ENCODE measurements at regions not wholly inside any gene's neighbourhood (a gene's known extent, or its start where the extent isn't known, plus 50 kb on each side); places are given as distances from the start of the nearest gene placed in this dataset.
"Not testable (repeated sequence)": the region's sequence is repeated elsewhere in the genome, so short reads cannot be mapped to it uniquely, and the experiment has no call there.

DNA sequence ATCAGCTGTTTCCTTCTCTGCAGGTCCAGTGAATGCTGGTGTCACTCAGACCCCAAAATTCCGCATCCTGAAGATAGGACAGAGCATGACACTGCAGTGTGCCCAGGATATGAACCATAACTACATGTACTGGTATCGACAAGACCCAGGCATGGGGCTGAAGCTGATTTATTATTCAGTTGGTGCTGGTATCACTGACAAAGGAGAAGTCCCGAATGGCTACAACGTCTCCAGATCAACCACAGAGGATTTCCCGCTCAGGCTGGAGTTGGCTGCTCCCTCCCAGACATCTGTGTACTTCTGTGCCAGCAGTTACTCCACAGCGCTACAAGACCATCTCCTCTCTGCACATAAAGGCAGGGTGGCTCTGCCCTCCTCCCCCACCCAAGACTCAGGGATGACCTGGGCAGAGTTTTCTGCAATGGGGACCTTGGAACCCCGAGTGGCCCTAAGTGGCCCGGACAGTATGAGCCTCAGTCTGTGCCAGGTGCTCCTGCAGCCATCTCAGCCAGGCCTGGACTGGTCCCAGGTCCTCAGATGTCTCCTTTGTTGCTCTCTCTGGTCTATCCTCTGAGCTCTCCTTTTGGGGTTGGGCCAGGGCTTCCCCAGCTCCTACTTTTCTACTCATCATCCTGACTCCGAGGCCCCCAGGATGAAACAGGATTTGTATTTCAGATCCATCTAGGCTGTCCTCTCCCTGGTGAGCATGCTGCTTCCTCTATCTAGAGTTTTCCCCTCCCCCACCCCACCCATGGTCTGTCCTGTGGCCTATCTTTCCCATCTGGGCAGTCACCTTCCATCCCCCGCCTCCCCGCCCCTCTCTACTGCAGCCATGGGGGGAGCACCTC, 212.1 kb upstream of the PRSS58 start:
- DNase-seq (ENCODE audit: low read depth): no peak

DNA sequence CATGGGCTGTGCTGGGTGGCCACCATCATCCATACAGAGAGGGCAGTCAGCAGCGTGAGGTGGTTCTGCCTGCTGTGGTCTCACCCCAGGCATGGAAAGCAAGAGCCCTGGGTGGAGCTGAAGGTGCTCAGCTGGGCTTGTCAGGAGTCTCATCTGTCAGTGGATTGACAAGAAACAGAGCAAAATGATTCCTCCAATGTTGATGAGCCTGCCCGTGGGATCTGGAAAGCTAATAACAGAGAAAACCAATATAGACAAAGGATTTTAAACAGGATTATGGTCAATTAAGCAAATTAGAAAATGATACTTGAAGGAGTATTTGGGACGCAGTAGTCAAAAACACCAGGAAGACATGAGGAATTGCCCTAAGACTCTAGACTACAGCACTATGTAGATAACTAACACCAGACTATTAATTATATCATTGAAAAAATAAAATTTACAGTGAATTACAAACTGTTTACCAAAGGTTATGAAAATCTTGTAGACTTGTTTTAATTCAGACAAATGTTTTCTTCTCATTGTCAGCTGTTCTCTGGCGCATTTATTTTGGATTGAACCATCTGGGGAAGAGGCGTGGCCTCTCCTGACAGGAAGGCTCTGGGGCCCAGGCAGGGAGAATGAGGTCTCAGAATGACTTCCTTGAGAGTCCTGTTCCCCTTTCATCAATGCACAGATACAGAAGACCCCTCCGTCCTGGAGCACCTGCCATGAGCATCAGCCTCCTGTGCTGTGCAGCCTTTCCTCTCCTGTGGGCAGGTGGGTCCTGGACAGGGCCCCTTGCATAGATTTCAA, 211.2 kb upstream of the PRSS58 start:
- no peak for DNase-seq (ENCODE audit: low read depth)

DNA sequence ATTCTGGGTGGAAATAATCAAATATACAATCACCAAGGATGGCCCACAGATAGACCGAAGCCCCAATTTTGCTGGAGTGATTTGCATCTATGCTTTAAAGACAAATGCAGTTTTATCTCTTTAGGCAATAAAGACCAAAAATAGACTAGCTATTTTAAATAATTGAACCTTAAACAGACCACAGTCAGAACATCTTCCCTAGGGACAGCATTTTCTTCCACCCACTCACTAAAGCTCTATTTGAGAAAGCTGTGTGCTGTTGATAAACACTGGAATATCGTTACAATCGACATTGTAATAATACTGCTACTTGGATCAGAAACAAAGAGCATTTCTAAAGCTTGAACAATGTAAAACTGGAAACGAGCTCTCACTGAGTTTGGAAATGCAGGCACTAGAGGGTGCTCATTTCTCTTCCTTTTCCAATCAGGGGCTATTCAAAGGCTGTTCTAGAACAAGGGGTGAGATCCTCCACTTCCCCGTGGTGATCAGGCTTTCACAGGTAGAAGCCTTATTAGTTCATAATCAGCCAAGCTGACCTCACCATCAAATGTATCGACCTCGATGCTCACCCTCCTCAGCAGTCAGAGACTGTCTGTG, 209.3 kb upstream of the PRSS58 start:
- DNase-seq (ENCODE audit: low read depth): not testable (repeated sequence)

DNA sequence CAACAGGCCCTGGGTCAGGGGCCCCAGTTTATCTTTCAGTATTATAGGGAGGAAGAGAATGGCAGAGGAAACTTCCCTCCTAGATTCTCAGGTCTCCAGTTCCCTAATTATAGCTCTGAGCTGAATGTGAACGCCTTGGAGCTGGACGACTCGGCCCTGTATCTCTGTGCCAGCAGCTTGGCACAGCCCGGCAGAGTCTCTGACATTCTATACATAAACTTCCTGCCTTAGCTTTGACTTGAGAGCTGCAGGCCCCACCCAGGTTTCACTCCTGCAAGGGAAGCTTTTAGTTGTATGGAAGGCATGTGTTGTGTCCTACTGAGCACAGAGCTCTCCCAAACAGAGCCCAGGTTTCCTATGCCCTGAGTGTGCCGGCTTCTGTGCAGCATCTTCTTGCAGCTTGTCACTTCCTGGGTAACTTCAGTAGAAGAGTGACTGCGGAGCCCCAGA, 205.6 kb upstream of the PRSS58 start:
- DNase-seq (ENCODE audit: low read depth): no peak

DNA sequence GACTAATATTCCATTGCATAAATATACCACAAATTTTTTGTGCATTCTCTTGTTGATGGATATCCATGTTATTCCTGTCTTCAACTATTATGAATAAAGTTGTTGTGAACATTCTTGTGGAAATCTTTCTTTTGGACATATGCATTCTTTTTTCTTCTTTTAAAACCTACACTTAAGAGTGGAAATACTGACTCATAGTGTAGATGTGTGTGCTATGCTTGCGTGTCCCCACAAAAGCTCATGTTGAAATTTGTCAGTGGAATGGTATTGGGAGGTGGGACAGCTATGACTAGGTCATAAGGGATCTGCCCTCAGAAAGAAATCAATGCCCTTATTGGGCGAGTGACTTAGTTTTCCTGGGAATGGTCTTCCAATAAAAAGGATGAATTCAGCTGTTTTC, 203.6 kb upstream of the PRSS58 start:
- peak; percentile 85 for DNase-seq (ENCODE audit: low read depth)

DNA sequence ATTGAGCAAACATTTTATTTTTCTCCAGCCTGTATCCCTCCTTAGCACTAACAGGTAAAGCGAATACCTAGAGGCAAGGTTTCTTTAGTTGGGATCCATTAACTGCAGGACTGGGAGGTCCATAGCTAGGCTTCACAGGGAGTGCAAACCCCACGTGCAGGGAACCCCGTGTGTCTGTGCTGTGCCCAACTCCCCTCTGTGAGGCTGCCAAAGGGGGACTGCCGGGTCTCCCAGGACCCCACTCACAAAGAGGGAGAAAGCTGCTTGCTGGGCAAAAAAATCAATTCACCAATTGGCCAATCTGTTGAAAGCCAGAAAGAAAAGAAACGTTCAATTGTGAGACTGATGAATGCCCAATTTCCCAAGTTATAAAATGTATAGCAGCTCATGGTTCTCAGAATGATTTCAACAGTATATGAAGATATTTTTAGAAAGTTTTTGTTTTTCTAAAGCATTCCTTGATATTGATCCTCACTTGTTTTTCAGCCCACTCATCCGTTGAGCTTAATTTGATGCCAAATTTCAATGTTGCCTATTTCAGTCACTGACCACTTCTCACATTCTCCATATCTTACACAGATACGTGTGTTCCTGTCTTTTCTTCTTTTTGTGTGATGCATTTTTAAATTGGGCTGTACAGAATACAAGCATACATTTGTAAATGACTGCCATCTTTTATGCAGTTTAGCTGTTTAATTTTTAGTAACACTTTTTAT, 202.7 kb upstream of the PRSS58 start:
- no peak for DNase-seq (ENCODE audit: low read depth)

DNA sequence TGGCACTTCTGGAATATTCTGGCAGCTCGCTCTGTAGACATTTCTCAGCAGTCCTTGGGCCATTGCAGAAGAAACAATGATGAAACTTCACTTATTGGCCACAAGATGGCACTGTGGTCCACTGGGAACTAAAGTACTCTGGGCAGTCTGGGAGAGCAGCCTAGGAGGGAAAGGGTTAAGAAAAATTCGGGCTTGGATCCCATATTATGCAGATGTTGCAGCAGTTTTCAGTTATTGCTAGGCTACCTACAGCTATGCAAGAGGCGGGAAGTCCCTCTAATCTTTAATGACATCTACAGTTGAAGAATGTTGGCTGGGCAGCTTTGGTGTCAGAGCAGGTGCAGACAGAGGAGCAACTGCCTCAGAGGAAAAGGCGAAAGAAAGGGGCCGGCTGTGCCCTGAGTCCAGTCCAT, 201.7 kb upstream of the PRSS58 start:
- no peak for DNase-seq (ENCODE audit: low read depth)

DNA sequence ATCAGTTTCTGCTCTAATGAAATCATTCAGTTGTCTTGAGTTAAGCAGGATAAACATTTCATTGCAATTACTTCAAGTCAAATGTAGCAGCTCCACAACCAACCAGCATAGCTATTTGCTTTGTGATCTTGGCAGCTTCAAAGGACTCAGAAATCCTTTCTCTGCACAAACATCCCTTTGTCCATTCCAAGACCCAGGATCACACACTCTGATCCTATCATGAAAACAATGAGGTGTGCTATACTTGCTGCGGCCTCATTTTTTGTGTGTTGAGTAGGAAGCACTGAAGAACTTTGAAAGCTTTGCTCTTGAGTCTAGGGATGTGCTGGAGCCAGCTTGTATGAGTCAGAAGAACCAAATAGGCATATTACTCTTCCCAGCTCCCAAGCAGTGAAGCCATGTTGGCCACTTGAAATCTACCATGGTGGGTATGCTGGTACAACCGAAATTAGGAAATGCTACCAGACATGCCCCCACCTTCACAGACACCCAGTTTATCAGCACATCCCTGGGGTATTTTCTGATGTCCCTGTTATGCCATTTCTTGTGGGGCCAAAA, 199.4 kb upstream of the PRSS58 start:
- no peak for DNase-seq (ENCODE audit: low read depth)

DNA sequence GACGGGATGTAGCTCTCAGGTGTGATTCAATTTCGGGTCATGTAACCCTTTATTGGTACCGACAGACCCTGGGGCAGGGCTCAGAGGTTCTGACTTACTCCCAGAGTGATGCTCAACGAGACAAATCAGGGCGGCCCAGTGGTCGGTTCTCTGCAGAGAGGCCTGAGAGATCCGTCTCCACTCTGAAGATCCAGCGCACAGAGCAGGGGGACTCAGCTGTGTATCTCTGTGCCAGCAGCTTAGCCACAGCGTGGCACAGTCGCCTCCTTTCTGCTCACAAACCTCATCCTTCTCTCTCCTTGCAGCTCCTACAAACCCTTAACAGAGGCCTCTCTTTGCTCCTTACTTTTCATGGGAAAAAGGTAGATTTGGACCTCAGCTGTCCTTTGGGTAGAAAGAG, 197.5 kb upstream of the PRSS58 start:
- DNase-seq (ENCODE audit: low read depth): no peak

DNA sequence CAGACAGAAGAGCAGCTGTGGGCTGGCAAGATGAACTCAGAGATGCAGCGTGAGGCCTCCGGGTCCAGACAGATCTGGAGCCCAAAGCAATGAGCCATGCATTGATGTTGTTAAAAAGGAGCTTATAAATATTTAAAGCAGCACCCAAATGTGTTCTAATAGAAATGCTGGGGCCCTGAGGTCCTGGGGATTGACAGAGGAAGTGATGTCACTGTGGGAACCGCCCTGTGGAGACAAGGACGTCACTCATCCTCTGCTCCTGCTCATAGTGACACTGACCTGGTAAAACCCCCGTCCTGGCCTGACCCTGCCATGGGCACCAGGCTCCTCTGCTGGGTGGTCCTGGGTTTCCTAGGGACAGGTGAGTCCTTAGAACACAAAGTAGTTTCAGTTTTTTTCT, 197.0 kb upstream of the PRSS58 start:
- no peak for DNase-seq (ENCODE audit: low read depth)

DNA sequence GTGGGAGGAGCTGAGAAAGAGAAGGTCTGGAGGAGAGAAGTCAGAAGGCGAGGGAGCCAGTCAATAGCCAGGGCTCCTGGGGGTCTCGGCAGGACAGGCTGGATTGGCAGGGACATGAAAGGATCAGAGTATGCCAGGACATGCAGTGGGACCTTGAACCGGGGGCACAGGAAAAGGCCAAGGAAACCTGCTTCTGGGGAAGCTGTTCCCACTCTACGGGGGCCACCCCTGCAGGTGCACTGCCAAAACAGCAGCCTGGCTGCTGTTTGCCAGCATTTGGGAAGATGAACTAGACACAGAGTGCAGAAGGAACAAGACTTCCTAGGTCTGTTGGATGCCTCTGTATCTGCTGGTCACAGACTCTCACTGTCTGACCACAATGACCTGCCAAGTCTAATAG, 194.9 kb upstream of the PRSS58 start:
- no peak for DNase-seq (ENCODE audit: low read depth)

DNA sequence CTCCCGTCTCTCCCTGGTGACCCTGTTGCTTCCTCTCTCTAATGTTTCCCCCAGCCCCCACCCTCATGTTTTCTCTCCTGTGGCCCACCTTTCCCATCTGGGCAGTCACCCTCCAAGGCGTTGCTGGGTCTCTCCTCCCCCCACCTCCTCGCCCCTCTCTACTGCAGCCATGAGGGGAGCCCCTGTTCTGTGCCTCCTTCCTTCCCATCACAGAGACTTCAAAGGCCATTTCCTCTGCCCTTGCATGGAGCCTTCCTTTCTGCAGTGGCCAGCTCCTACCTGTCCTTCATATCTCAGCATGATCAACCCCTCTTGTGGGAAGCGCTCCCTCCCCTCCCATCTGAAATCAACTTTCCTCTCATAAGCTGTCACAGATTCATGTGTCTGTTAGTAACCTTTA, 194.0 kb upstream of the PRSS58 start:
- DNase-seq (ENCODE audit: low read depth): no peak

DNA sequence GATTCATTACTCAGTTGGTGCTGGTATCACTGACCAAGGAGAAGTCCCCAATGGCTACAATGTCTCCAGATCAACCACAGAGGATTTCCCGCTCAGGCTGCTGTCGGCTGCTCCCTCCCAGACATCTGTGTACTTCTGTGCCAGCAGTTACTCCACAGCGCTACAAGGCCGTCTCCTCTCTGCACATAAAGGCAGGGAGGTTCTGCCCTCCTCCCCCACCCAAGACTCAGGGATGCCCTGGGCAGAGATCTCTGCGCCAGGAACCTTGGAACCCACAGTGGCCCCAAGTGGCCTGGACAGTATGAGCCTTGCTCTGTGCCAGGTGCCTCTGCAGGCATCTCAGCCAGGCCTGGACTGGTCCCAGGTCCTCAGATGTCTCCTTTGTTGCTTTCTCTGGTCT, 193.4 kb upstream of the PRSS58 start:
- no peak for DNase-seq (ENCODE audit: low read depth)

DNA sequence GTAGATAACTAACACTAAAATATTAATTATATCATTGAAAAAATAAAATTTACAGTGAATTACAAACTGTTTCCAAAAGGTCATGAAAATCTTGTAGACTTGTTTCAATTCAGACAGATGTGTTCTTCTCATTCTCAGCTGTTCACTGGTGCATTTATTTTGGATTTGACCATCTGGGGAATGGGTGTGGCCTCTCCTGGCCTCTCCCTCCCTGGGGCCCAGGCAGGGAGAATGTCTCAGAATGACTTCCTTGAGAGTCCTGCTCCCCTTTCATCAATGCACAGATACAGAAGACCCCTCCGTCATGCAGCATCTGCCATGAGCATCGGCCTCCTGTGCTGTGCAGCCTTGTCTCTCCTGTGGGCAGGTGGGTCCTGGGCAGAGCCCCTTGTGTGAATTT, 192.8 kb upstream of the PRSS58 start:
- DNase-seq (ENCODE audit: low read depth): no peak

DNA sequence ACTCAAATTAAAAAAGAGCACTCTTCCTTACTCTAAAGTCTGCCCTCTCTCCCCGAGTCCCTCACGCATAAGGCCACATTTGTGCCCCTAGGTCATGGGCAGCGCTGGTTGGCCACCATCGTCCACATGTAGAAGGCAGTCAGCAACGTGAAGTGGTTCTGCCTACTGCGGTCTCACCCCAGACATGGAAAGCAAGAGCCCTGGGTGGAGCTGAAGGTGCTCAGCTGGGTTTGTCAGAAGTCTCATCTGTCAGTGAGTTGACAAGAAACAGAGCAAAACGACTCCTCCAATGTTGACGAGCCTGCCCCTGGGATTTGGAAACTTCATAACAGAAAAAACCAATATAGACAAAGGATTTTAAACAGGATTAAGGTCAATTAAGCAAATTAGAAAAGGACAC, 192.3 kb upstream of the PRSS58 start:
- no peak for DNase-seq (ENCODE audit: low read depth)

DNA sequence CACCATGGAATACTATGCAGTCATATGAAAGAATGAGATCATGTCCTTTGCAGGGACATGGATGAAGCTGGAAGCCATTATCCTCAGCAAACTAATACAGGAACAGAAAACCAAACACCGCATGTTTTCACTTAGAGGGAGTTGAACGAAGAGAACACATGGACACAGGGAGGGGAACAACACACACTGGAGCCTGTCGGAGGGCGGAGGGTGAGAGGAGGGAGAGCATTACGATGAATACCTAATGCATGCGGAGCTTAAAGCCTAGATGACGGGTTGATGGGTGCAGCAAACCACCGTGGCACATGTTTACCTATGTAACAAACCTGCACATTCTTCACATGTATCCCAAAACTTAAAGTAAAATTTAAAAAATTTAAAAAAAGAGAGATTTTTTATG, 191.0 kb upstream of the PRSS58 start:
- not testable (repeated sequence) for DNase-seq (ENCODE audit: low read depth)

DNA sequence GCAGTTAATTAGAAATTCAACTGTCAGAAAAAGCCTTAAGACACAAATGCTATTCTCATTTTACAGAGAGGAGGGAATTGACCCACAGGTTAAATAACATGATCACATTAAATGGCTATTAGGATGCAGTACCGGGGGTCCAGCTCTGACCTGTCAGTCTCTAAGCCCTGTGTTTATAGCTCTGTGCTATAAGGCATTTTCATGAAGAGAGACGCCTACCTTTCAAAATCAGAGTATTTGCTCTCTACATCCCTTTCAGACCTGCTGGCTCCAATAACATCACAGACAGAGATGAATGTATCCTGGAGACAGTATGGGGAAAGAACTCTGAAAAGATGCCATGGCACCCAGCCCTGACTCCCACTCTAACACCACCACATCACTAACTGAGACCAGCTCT, 189.9 kb upstream of the PRSS58 start:
- DNase-seq (ENCODE audit: low read depth): no peak

DNA sequence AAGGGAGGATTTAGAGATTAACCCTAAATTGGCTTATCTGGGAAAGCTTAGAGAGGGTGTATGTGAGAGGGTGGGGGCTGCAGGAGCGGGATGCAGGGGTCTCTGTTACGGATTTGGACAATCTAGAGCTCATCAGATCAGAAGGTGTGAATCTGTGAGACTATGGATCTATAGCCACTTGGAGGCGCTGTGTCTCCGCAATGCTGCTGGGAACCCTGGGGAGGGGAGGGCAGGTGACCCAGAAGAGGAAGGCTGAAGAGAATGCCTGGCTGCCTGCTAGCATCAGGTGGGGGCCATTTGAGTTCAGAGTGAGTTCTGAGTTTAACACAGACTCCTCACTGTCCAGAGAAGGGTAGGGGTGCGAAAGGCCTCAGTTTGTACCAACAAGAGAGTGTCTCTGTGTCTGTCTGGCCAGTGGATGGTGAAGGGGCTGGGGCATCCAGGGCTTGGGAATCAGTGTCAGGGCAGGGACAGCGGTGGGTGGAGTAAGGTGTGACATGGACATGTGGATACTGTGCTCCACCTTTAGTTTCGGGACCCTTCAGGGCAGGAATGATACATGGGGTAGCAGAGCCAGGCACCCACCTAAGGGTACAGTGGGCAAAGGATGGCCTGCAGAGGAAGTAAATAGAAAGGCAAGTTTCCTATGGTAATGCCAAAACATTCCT, 187.3 kb upstream of the PRSS58 start:
- DNase-seq (ENCODE audit: low read depth): no peak

DNA sequence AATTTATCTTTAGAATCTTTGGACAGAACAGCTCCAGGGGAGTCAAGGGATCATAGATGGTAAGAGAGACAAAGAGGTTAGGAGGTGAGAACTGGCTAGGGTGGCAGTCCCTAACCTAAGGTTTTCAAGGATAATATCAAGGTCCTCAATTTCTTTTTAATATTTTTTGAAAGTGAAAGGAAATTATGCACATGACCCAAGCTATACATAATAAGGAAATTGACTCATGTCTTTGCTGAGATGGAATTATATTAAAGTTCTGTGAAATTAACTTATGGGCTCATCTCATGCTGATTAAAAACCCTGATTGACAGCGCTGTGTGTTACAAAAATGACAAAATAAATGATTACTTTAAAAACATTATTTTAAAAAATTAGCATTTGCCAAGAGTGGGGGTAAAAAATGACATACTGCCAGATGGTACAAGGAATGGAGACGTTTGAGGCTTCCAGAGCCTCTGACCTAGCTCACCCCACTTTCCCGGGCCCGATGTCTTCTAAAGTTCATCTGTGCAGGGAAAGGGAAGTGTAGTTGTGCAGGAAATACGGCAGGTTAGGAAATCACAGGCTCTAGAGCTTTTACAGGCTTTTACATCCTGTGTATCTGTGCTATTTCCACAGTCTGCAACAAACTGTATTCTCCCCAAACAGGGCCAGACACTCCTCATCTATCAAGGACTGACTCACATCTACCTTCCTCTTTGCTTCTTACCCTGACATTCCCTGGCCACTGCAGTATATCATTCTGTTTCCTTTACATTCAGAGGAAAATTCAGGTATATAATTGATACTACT, 185.6 kb upstream of the PRSS58 start:
- no peak for DNase-seq (ENCODE audit: low read depth)

DNA sequence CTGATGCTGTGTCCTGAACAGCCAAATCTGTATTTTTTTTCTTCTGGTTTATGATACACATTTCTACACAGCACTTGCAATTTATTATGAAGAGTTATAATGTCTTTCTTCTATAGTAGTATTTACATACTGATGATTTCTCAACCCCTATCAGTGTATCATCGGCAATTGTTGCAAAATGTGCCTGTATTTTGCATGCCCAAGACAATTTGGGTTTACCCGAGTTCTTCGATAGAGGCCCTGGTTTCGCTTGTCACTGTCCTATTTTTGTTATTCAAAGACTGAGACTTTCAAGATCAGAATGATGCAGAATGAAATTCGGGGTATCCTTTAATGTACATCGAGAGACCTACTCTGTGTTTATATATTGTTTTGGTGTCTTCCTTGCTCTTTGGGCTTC, 184.5 kb upstream of the PRSS58 start:
- DNase-seq (ENCODE audit: low read depth): no peak

All from GM04503 (cell line).